ENCODE measurements at regions not wholly inside any gene's neighbourhood (a gene's known extent, or its start where the extent isn't known, plus 50 kb on each side); places are given as distances from the start of the nearest gene placed in this dataset.
"Not testable (repeated sequence)": the region's sequence is repeated elsewhere in the genome, so short reads cannot be mapped to it uniquely, and the experiment has no call there.

- WGBS, 3 donors: 73 to 82% (median 81%) methylated on average over 10 of the region's 10 CpGs
These were observed 179.2 kb upstream of the RTL1 start for GRCh38 chr14:101082436-101083384.

GRCh38 chr14:101083564-101084435 is 180.3 kb upstream of the RTL1 start:
- WGBS, 3 donors: 75 to 83% (median 79%) methylated on average over 18 of the region's 18 CpGs
- H3K27ac ChIP-seq (ENCODE audit: low read depth, low read length): no peak overlapping the region

More at GRCh38 chr14:101082436-101083384, 179.2 kb upstream of the RTL1 start:
- H3K27ac ChIP-seq (ENCODE audit: low read depth, low read length): no peak overlapping the region

GRCh38 chr14:101084436-101084826 is 180.9 kb upstream of the RTL1 start:
- H3K27ac ChIP-seq (ENCODE audit: low read depth, low read length): no peak overlapping the region
- WGBS, 3 donors: 90 to 94% (median 94%) methylated on average over 6 of the region's 6 CpGs

GRCh38 chr14:101086926-101087325 is 183.4 kb upstream of the RTL1 start:
- 57 to 84% (median 74%) methylated on average over 3 of the region's 3 CpGs for WGBS, 3 donors

GRCh38 chr14:101087614-101088394 is 184.3 kb upstream of the RTL1 start:
- 84 to 89% (median 86%) methylated on average over 11 of the region's 11 CpGs for WGBS, 3 donors

More at GRCh38 chr14:101086926-101087325, 183.4 kb upstream of the RTL1 start:
- no peak overlapping the region for H3K27ac ChIP-seq (ENCODE audit: low read depth, low read length)

GRCh38 chr14:101088395-101088667 is 184.8 kb upstream of the RTL1 start:
- H3K27ac ChIP-seq (ENCODE audit: low read depth, low read length): no peak overlapping the region
- WGBS, 3 donors: 86 to 96% (median 95%) methylated on average over 6 of the region's 6 CpGs

More at GRCh38 chr14:101087614-101088394, 184.3 kb upstream of the RTL1 start:
- no peak overlapping the region for H3K27ac ChIP-seq (ENCODE audit: low read depth, low read length)

- WGBS, 3 donors: 85 to 91% (median 88%) methylated on average over 3 of the region's 3 CpGs
- no peak overlapping the region for H3K27ac ChIP-seq (ENCODE audit: low read depth, low read length)
These were observed 185.2 kb upstream of the RTL1 start for GRCh38 chr14:101088714-101089113.

GRCh38 chr14:101090478-101090877 is 187.0 kb upstream of the RTL1 start:
- 93 to 96% (median 95%) methylated on average over 11 of the region's 11 CpGs for WGBS, 3 donors

GRCh38 chr14:101090976-101091375 is 187.5 kb upstream of the RTL1 start:
- WGBS, 3 donors: 47 to 74% (median 54%) methylated on average over 2 of the region's 2 CpGs

More at GRCh38 chr14:101090478-101090877, 187.0 kb upstream of the RTL1 start:
- H3K27ac ChIP-seq (ENCODE audit: low read depth, low read length): not testable (repeated sequence)

GRCh38 chr14:101094916-101095315 is 191.4 kb upstream of the RTL1 start:
- not testable (repeated sequence) for H3K27ac ChIP-seq (ENCODE audit: low read depth, low read length)
- WGBS, 3 donors: 47 to 96% (median 93%) methylated on average over 6 of the region's 6 CpGs

More at GRCh38 chr14:101090976-101091375, 187.5 kb upstream of the RTL1 start:
- no peak overlapping the region for H3K27ac ChIP-seq (ENCODE audit: low read depth, low read length)

- WGBS, 3 donors: 81 to 88% (median 85%) methylated on average over 2 of the region's 2 CpGs
- H3K27ac ChIP-seq (ENCODE audit: low read depth, low read length): no peak overlapping the region
These were observed 193.0 kb upstream of the RTL1 start for GRCh38 chr14:101096551-101096950.

GRCh38 chr14:101097109-101097793 is 193.7 kb upstream of the RTL1 start:
- H3K27ac ChIP-seq (ENCODE audit: low read depth, low read length): no peak overlapping the region
- WGBS, 3 donors: 57 to 84% (median 81%) methylated on average over 3 of the region's 3 CpGs

- no peak overlapping the region for H3K27ac ChIP-seq (ENCODE audit: low read depth, low read length)
- WGBS, 3 donors: 55 to 63% (median 56%) methylated on average over 3 of the region's 3 CpGs
These were observed 194.7 kb upstream of the RTL1 start for GRCh38 chr14:101098177-101098576.

- no peak overlapping the region for H3K27ac ChIP-seq (ENCODE audit: low read depth, low read length)
- WGBS, 3 donors: 7 to 24% (median 20%) methylated on average over 2 of the region's 2 CpGs
These were observed 195.1 kb upstream of the RTL1 start for GRCh38 chr14:101098641-101099040.

- 88 to 95% (median 89%) methylated on average over 5 of the region's 5 CpGs for WGBS, 3 donors
- no peak overlapping the region for H3K27ac ChIP-seq (ENCODE audit: low read depth, low read length)
These were observed 198.0 kb upstream of the RTL1 start for GRCh38 chr14:101101456-101102056.

GRCh38 chr14:101102875-101103274 is 199.4 kb upstream of the RTL1 start:
- WGBS, 3 donors: 83 to 90% (median 83%) methylated on average over 9 of the region's 9 CpGs
- H3K27ac ChIP-seq (ENCODE audit: low read depth, low read length): no peak overlapping the region

GRCh38 chr14:101103321-101103901 is 199.9 kb upstream of the RTL1 start:
- no peak overlapping the region for H3K27ac ChIP-seq (ENCODE audit: low read depth, low read length)
- WGBS, 3 donors: 86 to 90% (median 90%) methylated on average over 26 of the region's 26 CpGs

Measured in adipose tissue (tissue), 3 donors.